ENCODE measurements at regions not wholly inside any gene's neighbourhood (a gene's known extent, or its start where the extent isn't known, plus 50 kb on each side); places are given as distances from the start of the nearest gene placed in this dataset.

GRCh38 chr7:119969054-119969453 lies 303.9 kb upstream of the KCND2 start:
- no peaks in the 10 kb centered on the region for H3K9me3 ChIP-seq (ENCODE audit: low read depth, low read length, poor library complexity, severe bottlenecking)
- CTCF ChIA-PET, result no interaction called here
- DNase-seq (ENCODE audit: low spot score), result no peak
- H3K4me1 ChIP-seq (ENCODE audit: insufficient read depth, low read length, poor library complexity, severe bottlenecking), result peaks cover 3% of the 10 kb centered on the region
- no peak overlapping the region for H3K27ac ChIP-seq (ENCODE audit: low read depth, low read length, poor library complexity, severe bottlenecking)
- no peak for TF ChIP-seq EZH2 (IDR thresholded peaks at IDR 0.05; ENCODE audit: borderline replicate concordance, low read depth, low read length, poor library complexity, severe bottlenecking)
- TF ChIP-seq, protein P1, sequence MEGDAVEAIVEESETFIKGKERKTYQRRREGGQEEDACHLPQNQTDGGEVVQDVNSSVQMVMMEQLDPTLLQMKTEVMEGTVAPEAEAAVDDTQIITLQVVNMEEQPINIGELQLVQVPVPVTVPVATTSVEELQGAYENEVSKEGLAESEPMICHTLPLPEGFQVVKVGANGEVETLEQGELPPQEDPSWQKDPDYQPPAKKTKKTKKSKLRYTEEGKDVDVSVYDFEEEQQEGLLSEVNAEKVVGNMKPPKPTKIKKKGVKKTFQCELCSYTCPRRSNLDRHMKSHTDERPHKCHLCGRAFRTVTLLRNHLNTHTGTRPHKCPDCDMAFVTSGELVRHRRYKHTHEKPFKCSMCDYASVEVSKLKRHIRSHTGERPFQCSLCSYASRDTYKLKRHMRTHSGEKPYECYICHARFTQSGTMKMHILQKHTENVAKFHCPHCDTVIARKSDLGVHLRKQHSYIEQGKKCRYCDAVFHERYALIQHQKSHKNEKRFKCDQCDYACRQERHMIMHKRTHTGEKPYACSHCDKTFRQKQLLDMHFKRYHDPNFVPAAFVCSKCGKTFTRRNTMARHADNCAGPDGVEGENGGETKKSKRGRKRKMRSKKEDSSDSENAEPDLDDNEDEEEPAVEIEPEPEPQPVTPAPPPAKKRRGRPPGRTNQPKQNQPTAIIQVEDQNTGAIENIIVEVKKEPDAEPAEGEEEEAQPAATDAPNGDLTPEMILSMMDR (conservative IDR thresholded peaks at IDR 0.05; ENCODE audit: low read depth, low read length), result no peak
- no peaks in the 10 kb centered on the region for H3K27me3 ChIP-seq (replicated peaks; ENCODE audit: insufficient read depth, low read depth, low read length, poor library complexity)
- POLR2A ChIA-PET (ENCODE audit: low non-redundant PET), result no interaction called here
- no TSS peak for BruUV-seq (replicated peaks)
- H3K4me3 ChIP-seq (ENCODE audit: low read depth, low read length, poor library complexity, severe bottlenecking), result no peak overlapping the region
- intact Hi-C loops (cut with micrococcal nuclease; ENCODE audit: unreplicated experiment), result loop anchor here (10.0 kb wide), 1 partner anchor 56 kb away; no protein-coding TSS in a partner anchor
- no peaks in the 10 kb centered on the region for H3K36me3 ChIP-seq (ENCODE audit: insufficient read depth, low read length, poor library complexity, severe bottlenecking)

- intact Hi-C loops (cut with micrococcal nuclease; ENCODE audit: unreplicated experiment), result loop anchor here (10.0 kb wide), 1 partner anchor 55 kb away; no protein-coding TSS in a partner anchor
- H3K27ac ChIP-seq (ENCODE audit: low read depth, low read length, poor library complexity, severe bottlenecking), result no peak overlapping the region
- ChIA-PET POLR2A (ENCODE audit: low non-redundant PET) (no interaction called here), CTCF (no interaction called here)
- no peak for TF ChIP-seq EZH2 (IDR thresholded peaks at IDR 0.05; ENCODE audit: borderline replicate concordance, low read depth, low read length, poor library complexity, severe bottlenecking)
- TF ChIP-seq, protein P1 (conservative IDR thresholded peaks at IDR 0.05; ENCODE audit: low read depth, low read length), result no peak
- no peaks in the 10 kb centered on the region for H3K9me3 ChIP-seq (ENCODE audit: low read depth, low read length, poor library complexity, severe bottlenecking)
- H3K27me3 ChIP-seq (replicated peaks; ENCODE audit: insufficient read depth, low read depth, low read length, poor library complexity), result no peaks in the 10 kb centered on the region
- no peak for DNase-seq (ENCODE audit: low spot score)
- no peak overlapping the region for H3K4me3 ChIP-seq (ENCODE audit: low read depth, low read length, poor library complexity, severe bottlenecking)
- BruUV-seq (replicated peaks), result no TSS peak
- no peaks in the 10 kb centered on the region for H3K36me3 ChIP-seq (ENCODE audit: insufficient read depth, low read length, poor library complexity, severe bottlenecking)
- H3K4me1 ChIP-seq (ENCODE audit: insufficient read depth, low read length, poor library complexity, severe bottlenecking), result peaks cover 3% of the 10 kb centered on the region
Observed at GRCh38 chr7:119969763-119970162, 303.2 kb upstream of the KCND2 start.

DNA sequence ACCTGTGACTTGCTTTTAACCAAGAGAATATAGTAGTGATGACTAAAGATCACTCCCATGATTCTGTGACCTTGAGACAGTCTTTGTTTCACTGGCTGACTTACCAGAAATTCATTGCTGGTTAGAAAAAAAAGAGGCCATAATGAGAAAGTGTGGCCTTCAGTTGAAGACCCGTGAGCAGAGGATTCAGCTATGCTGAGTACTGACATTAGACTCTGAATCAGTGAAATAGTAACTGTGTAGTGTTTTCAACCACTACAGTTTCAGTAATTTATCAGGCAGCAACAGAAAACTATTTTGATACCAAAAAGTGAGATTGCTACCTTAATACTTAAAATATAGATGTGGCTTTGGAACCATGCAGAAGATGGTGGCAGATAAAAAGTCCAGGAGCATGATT lies 298.0 kb upstream of the KCND2 start:
- intact Hi-C loops (cut with micrococcal nuclease; ENCODE audit: unreplicated experiment), result no loop called here
- no peaks in the 10 kb centered on the region for H3K36me3 ChIP-seq (ENCODE audit: insufficient read depth, low read length, poor library complexity, severe bottlenecking)
- CTCF ChIA-PET, result no interaction called here

More for the DNA sequence above, 298.0 kb upstream of the KCND2 start:
- Histone ChIP-seq H3K27me3 (replicated peaks; ENCODE audit: insufficient read depth, low read depth, low read length, poor library complexity) (no peaks in the 10 kb centered on the region), H3K4me1 (ENCODE audit: insufficient read depth, low read length, poor library complexity, severe bottlenecking) (no peaks in the 10 kb centered on the region), H3K9me3 (ENCODE audit: low read depth, low read length, poor library complexity, severe bottlenecking) (no peaks in the 10 kb centered on the region), H3K27ac (ENCODE audit: low read depth, low read length, poor library complexity, severe bottlenecking) (no peak overlapping the region), H3K4me3 (ENCODE audit: low read depth, low read length, poor library complexity, severe bottlenecking) (no peak overlapping the region)
- no peak for DNase-seq (ENCODE audit: low spot score)
- POLR2A ChIA-PET (ENCODE audit: low non-redundant PET), result no interaction called here
- no peak for TF ChIP-seq EZH2 (IDR thresholded peaks at IDR 0.05; ENCODE audit: borderline replicate concordance, low read depth, low read length, poor library complexity, severe bottlenecking)
- TF ChIP-seq, protein P1 (conservative IDR thresholded peaks at IDR 0.05; ENCODE audit: low read depth, low read length), result no peak
- BruUV-seq (replicated peaks), result no TSS peak

Measured in A673 (cell line).